K562 (cell line): ENCODE measurements at regions not wholly inside any gene's neighbourhood (a gene's known extent, or its start where the extent isn't known, plus 50 kb on each side); places are given as distances from the start of the nearest gene placed in this dataset.

Source experiments
- BRD4 ChIP-seq: fragments of 200-600 bp; sonication (generic); IDR thresholded peaks from 2 replicates; pipeline ENCODE4 v1.6.1; 2017; ENCODE audit warnings: inconsistent platforms
- CHCHD3 ChIP-seq: fragments of 250-450 bp; sonication (Bioruptor Pico); IDR thresholded peaks from 2 replicates; pipeline ENCODE4 v2.1.2; 2022; ENCODE audit warnings: mild to moderate bottlenecking
- EZH2 ChIP-seq: IDR thresholded peaks from 2 replicates; pipeline ENCODE4 v1.6.1; 2012; ENCODE audit warnings: low read depth, mild to moderate bottlenecking, inconsistent platforms, low read length, borderline replicate concordance
- NCOA2 ChIP-seq, 2 experiments: fragments of 450-650 bp; IDR thresholded peaks; 2 replicates each; pipeline ENCODE4 v1.6.1; 2018; ENCODE audit warnings: mild to moderate bottlenecking in 2 of 2, moderate library complexity in 1 of 2; ENCODE audit not compliant: partially characterized antibody in 2 of 2
- RBM14 ChIP-seq: fragments of 200-400 bp; formaldehyde crosslinking; IDR thresholded peaks from 2 replicates; pipeline ENCODE4 v1.6.1; 2018; ENCODE audit warnings: low read depth, mild to moderate bottlenecking, low read length, moderate library complexity, borderline replicate concordance; ENCODE audit not compliant: insufficient read depth
- RBM22 ChIP-seq: fragments of 200-400 bp; formaldehyde crosslinking; IDR thresholded peaks from 2 replicates; pipeline ENCODE4 v1.6.1; 2018; ENCODE audit warnings: low read length, low read depth; ENCODE audit not compliant: poor library complexity, severe bottlenecking
- ZNF695 ChIP-seq: fragments of 450-650 bp; formaldehyde crosslinking; IDR thresholded peaks from 2 replicates; pipeline ENCODE4 v1.4.0; 2020; ENCODE audit warnings: mild to moderate bottlenecking, moderate library complexity
- TF ChIP-seq, protein P1 (sequence below): fragments of 450-650 bp; IDR thresholded peaks from 2 replicates; pipeline ENCODE4 v1.6.1; 2016; ENCODE audit warnings: mild to moderate bottlenecking
- TF ChIP-seq, protein P2 (sequence below): fragments of 450-650 bp; IDR thresholded peaks from 2 replicates; pipeline ENCODE4 v1.6.1; 2017; ENCODE audit warnings: mild to moderate bottlenecking, moderate library complexity

DNA sequence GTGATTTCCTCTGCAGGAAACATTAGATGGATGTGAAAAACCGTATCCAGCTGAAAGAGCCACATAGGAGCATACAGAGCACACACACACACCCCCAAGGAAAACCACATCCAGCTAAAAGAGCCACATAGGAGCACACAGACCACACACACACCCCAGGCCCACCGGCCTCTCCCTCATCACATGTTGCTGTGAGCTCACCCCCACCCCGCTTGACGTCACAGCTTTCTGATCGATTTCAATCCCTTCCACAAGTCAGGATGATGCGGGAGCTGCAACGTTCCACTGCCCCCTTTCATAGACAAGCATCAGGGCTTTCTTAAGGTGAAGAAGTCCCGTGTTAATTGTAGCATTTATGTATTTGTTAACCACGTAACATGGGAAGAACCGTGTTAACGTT is 72.4 kb upstream of the SOX1 start (continued):
- TF ChIP-seq RBM14 (no peak), BRD4 (no peak), RBM22 (no peak), ZNF695 (no peak), NCOA2 (IDR thresholded peaks at IDR 0.05; ENCODE audit: partially characterized antibody in 2 of 2) (no peak), CHCHD3 (CRISPR knock-in tag) (no peak), EZH2 (no peak)
- TF ChIP-seq, protein P1, sequence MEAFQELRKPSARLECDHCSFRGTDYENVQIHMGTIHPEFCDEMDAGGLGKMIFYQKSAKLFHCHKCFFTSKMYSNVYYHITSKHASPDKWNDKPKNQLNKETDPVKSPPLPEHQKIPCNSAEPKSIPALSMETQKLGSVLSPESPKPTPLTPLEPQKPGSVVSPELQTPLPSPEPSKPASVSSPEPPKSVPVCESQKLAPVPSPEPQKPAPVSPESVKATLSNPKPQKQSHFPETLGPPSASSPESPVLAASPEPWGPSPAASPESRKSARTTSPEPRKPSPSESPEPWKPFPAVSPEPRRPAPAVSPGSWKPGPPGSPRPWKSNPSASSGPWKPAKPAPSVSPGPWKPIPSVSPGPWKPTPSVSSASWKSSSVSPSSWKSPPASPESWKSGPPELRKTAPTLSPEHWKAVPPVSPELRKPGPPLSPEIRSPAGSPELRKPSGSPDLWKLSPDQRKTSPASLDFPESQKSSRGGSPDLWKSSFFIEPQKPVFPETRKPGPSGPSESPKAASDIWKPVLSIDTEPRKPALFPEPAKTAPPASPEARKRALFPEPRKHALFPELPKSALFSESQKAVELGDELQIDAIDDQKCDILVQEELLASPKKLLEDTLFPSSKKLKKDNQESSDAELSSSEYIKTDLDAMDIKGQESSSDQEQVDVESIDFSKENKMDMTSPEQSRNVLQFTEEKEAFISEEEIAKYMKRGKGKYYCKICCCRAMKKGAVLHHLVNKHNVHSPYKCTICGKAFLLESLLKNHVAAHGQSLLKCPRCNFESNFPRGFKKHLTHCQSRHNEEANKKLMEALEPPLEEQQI = no peak
- TF ChIP-seq, protein P2, sequence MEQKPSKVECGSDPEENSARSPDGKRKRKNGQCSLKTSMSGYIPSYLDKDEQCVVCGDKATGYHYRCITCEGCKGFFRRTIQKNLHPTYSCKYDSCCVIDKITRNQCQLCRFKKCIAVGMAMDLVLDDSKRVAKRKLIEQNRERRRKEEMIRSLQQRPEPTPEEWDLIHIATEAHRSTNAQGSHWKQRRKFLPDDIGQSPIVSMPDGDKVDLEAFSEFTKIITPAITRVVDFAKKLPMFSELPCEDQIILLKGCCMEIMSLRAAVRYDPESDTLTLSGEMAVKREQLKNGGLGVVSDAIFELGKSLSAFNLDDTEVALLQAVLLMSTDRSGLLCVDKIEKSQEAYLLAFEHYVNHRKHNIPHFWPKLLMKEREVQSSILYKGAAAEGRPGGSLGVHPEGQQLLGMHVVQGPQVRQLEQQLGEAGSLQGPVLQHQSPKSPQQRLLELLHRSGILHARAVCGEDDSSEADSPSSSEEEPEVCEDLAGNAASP = no peak
